ENCODE measurements at regions not wholly inside any gene's neighbourhood (a gene's known extent, or its start where the extent isn't known, plus 50 kb on each side); places are given as distances from the start of the nearest gene placed in this dataset.

- H3K27ac ChIP-seq (ENCODE audit: low read length), result no peak overlapping the region
- H3K9ac ChIP-seq (ENCODE audit: low read length), result no peak overlapping the region
- no peaks in the 10 kb centered on the region for H3K79me2 ChIP-seq (ENCODE audit: low read length)
- ATAC-seq (no peak), DNase-seq (no peak)
- H3K9me2 ChIP-seq (replicated peaks; ENCODE audit: low read length), result no peaks in the 10 kb centered on the region
- ChIA-PET CTCF (no interaction called here), POLR2A (ENCODE audit: unreplicated experiment) (no interaction called here)
- no peaks in the 10 kb centered on the region for H3F3A ChIP-seq (ENCODE audit: low read length, unreplicated experiment)
- H3K4me1 ChIP-seq (ENCODE audit: insufficient read depth, low read length), result no peaks in the 10 kb centered on the region
- no peak overlapping the region for H3K4me2 ChIP-seq (ENCODE audit: low read length)
- TF ChIP-seq EZH2phosphoT487 (IDR thresholded peaks at IDR 0.05; ENCODE audit: borderline replicate concordance, low read length) (no peak), EZH2 (IDR thresholded peaks at IDR 0.05; ENCODE audit: low read length, unreplicated experiment) (no peak), CTCF (conservative IDR thresholded peaks at IDR 0.05; ENCODE audit: low read depth, low read length) (no peak)
- no peaks in the 10 kb centered on the region for H3K9me3 ChIP-seq (ENCODE audit: low read length)
- intact Hi-C loops (cut with micrococcal nuclease), result no loop called here
- no peak overlapping the region for H3K4me3 ChIP-seq (ENCODE audit: low read length)
- no peaks in the 10 kb centered on the region for H3K36me3 ChIP-seq (ENCODE audit: low read depth, low read length)
- no peak overlapping the region for H2AFZ ChIP-seq (ENCODE audit: low read length)
- no peaks in the 10 kb centered on the region for H4K20me1 ChIP-seq (ENCODE audit: low read length)
- no TSS peak for BruUV-seq (replicated peaks)
- no peaks in the 10 kb centered on the region for H3K27me3 ChIP-seq (ENCODE audit: low read length)
These were observed 362.8 kb upstream of the SLC14A2 start for GRCh38 chr18:45252474-45252873.

GRCh38 chr18:45253056-45253565, 362.2 kb upstream of the SLC14A2 start:
- no peaks in the 10 kb centered on the region for H3F3A ChIP-seq (ENCODE audit: low read length, unreplicated experiment)
- intact Hi-C loops (cut with micrococcal nuclease), result no loop called here
- H4K20me1 ChIP-seq (ENCODE audit: low read length), result no peaks in the 10 kb centered on the region
- ATAC-seq (no peak), DNase-seq (no peak)
- no peak overlapping the region for H3K4me3 ChIP-seq (ENCODE audit: low read length)
- H3K9me3 ChIP-seq (ENCODE audit: low read length), result no peaks in the 10 kb centered on the region
- H3K27me3 ChIP-seq (ENCODE audit: low read length), result no peaks in the 10 kb centered on the region
- H3K4me2 ChIP-seq (ENCODE audit: low read length), result no peak overlapping the region
- TF ChIP-seq EZH2phosphoT487 (IDR thresholded peaks at IDR 0.05; ENCODE audit: borderline replicate concordance, low read length) (no peak), EZH2 (IDR thresholded peaks at IDR 0.05; ENCODE audit: low read length, unreplicated experiment) (no peak), CTCF (conservative IDR thresholded peaks at IDR 0.05; ENCODE audit: low read depth, low read length) (no peak)
- no peak overlapping the region for H2AFZ ChIP-seq (ENCODE audit: low read length)
- H3K36me3 ChIP-seq (ENCODE audit: low read depth, low read length), result no peaks in the 10 kb centered on the region
- BruUV-seq (replicated peaks), result no TSS peak
- POLR2A ChIA-PET (ENCODE audit: unreplicated experiment), result no interaction called here
- CTCF ChIA-PET, result no interaction called here
- H3K27ac ChIP-seq (ENCODE audit: low read length), result no peak overlapping the region
- H3K79me2 ChIP-seq (ENCODE audit: low read length), result no peaks in the 10 kb centered on the region
- H3K9ac ChIP-seq (ENCODE audit: low read length), result no peak overlapping the region
- H3K4me1 ChIP-seq (ENCODE audit: insufficient read depth, low read length), result no peaks in the 10 kb centered on the region
- no peaks in the 10 kb centered on the region for H3K9me2 ChIP-seq (replicated peaks; ENCODE audit: low read length)

GRCh38 chr18:45253973-45254708, 361.1 kb upstream of the SLC14A2 start:
- Histone ChIP-seq H2AFZ (ENCODE audit: low read length) (no peak overlapping the region), H3K9ac (ENCODE audit: low read length) (no peak overlapping the region), H3K4me2 (ENCODE audit: low read length) (no peak overlapping the region), H3K79me2 (ENCODE audit: low read length) (no peaks in the 10 kb centered on the region), H3K36me3 (ENCODE audit: low read depth, low read length) (no peaks in the 10 kb centered on the region), H3K27me3 (ENCODE audit: low read length) (no peaks in the 10 kb centered on the region), H3K27ac (ENCODE audit: low read length) (no peak overlapping the region), H3K4me1 (ENCODE audit: insufficient read depth, low read length) (no peaks in the 10 kb centered on the region), H3K9me3 (ENCODE audit: low read length) (no peaks in the 10 kb centered on the region), H3F3A (ENCODE audit: low read length, unreplicated experiment) (no peaks in the 10 kb centered on the region), H3K4me3 (ENCODE audit: low read length) (no peak overlapping the region), H3K9me2 (replicated peaks; ENCODE audit: low read length) (no peaks in the 10 kb centered on the region), H4K20me1 (ENCODE audit: low read length) (no peaks in the 10 kb centered on the region)
- ChIA-PET POLR2A (ENCODE audit: unreplicated experiment) (no interaction called here), CTCF (no interaction called here)
- TF ChIP-seq EZH2 (IDR thresholded peaks at IDR 0.05; ENCODE audit: low read length, unreplicated experiment) (no peak), CTCF (conservative IDR thresholded peaks at IDR 0.05; ENCODE audit: low read depth, low read length) (no peak), EZH2phosphoT487 (IDR thresholded peaks at IDR 0.05; ENCODE audit: borderline replicate concordance, low read length) (no peak)
- intact Hi-C loops (cut with micrococcal nuclease), result no loop called here
- BruUV-seq (replicated peaks), result no TSS peak
- DNase-seq, result no peak
- ATAC-seq, result no peak

All from PC-3 (cell line).